ENCODE measurements at regions not wholly inside any gene's neighbourhood (a gene's known extent, or its start where the extent isn't known, plus 50 kb on each side); places are given as distances from the start of the nearest gene placed in this dataset.

DNA sequence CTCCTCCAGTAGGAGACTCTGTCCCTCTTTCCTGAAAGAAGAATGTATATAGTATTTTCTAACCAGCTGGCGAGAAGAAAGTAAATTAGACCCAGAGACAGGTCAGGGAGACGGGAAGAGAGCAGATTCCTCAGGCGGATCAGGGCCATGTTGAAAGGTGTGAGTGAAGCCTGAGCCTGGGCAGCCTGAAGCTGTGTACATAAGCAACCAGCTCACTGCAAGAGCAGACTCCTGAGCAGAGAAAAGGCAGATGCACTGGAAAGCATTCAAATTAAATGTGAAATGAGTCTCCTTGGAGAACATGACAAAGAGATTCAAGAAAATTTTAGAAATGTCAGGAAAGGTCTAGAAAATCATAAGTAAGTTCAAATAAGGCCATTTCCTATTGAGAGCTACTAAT lies 165.8 kb downstream of the GOLIM4 start:
- TF ChIP-seq, protein P1, sequence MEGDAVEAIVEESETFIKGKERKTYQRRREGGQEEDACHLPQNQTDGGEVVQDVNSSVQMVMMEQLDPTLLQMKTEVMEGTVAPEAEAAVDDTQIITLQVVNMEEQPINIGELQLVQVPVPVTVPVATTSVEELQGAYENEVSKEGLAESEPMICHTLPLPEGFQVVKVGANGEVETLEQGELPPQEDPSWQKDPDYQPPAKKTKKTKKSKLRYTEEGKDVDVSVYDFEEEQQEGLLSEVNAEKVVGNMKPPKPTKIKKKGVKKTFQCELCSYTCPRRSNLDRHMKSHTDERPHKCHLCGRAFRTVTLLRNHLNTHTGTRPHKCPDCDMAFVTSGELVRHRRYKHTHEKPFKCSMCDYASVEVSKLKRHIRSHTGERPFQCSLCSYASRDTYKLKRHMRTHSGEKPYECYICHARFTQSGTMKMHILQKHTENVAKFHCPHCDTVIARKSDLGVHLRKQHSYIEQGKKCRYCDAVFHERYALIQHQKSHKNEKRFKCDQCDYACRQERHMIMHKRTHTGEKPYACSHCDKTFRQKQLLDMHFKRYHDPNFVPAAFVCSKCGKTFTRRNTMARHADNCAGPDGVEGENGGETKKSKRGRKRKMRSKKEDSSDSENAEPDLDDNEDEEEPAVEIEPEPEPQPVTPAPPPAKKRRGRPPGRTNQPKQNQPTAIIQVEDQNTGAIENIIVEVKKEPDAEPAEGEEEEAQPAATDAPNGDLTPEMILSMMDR (IDR thresholded peaks at IDR 0.05): no peak

DNA sequence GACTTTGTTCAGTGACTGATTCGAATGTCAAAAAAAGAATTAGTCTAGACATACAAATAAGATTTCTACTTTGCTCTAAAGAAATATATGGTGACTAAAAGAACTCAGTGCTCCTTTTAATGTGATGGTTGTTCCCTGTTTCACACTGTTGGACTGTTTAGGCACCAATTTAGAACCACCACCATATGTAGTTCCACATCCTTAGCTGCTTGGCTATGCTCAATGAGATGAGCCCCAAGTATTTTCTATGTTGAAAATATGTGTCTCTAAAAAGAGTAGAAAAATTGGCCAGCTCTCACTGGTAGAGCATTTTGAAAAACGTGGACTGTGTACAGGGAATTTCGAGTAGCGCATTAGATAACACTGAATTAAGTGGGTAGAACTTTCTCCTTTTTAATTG lies 167.3 kb downstream of the GOLIM4 start:
- TF ChIP-seq, protein P1 (IDR thresholded peaks at IDR 0.05): no peak; the same call in 1 of the 2 replicates

DNA sequence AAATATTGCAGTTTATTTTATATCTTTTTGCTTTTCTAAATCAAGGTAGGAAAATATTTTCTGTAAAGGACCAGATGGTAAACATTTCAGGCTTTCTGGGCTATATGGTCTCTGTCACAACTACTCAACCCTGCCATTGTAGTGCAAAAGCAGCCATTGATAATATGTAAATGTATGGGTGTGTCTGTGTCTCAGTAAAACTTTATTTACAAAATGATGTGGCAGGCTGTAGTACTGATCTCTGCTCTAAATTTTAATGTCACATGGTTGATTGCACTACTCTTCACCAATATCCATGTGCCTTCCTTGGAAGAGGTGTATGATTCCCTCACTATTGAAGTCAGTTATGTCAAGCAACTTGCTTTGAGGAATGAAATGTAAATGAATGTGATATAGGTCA lies 175.0 kb downstream of the GOLIM4 start:
- TF ChIP-seq, protein P1 (IDR thresholded peaks at IDR 0.05): no peak

DNA sequence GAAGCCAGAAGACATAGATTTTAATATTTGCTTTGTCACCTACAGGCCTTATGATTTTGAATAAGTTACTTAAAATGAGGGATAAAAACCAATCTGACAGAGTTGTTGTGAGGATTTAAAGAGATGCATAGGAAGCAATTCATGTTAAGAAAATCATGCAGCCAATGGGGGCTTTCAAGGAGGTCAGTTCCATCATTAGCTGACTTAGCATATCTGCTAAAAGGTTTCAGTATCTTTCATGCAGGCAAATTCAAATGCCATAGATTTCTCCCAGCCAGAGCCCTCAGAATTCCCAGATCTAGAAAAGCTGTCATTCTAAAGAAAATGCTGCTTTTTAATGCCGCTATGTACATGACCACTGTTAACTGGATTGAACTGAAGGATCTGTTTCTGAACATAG lies 176.1 kb downstream of the GOLIM4 start:
- TF ChIP-seq, protein P1 (IDR thresholded peaks at IDR 0.05): no peak

DNA sequence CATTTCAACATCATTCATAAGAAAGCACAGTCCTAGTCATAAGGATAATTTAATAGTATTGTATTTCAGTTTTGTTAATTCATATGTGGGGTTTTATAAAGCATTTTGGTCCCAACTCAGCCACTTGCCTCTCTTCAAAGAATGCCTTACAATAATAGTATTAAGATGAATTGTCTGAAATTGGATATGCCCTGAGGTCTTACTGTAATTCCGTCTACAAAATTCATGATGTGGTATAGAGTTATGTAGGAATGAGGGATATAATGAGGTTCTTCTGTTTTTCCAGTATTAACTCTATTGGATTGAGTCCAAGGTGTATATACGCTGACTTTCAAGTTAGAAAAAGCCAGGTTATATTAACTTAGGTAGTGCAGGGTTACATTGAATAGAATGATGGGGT lies 177.0 kb downstream of the GOLIM4 start:
- TF ChIP-seq, protein P1 (IDR thresholded peaks at IDR 0.05): no peak

DNA sequence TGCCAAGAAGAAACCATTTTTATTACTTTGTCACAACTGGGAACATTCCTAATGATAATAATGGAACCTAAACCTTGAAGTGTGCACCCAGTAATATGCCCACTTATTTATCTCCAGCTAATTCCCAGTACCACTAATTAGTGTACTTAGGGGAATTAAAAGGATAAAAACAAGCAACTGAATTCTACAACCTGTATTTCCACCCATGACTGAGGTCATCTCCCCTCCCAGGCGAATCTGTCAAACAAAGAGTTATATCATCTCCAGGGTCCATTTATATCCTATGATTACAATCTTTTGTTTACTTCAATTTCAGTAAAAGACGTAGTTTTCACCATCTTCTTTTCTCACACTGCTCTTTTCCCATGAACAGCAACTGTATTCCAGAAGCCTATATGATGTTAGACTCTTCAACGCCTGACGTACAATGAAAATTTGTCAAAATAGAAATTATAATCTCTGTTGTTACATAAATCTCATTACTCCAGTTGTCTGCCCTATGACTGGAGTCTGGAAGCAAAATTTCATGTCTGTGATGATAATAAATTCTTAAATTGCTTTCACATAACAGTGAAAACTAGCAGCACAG lies 177.6 kb downstream of the GOLIM4 start:
- TF ChIP-seq, protein P1 (IDR thresholded peaks at IDR 0.05): no peak

DNA sequence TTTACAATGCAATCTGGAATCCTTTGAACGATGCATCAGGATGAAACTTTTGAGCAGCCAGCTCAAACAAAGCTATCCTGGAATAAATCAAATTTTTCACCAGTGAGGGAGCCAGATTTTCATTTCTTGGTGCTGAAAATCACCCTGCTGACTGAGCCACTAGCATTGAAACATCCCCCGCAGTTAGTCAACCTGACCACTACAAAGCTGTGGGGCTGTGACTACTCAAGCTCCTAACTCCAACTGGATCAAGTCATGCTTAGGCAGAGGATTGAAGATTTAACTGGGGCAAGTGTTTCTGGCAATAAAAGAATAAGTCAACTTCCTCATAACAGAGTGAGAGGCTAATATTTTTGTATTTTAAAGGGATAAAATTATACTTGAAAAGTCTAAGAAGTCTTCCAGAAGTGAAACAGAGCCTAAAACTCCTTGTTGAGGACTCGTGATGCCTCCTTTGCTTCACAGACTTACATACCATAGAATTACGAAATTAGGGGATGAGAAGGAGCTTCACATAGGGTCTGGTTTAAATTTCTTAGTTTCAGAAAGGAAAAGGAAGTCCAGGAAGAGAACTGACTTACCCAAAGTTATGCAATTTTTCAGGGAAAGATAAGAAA lies 177.8 kb downstream of the SERPINI1 start:
- TF ChIP-seq, protein P1 (IDR thresholded peaks at IDR 0.05): no peak
